GM21825 (cell line): ENCODE measurements at regions not wholly inside any gene's neighbourhood (a gene's known extent, or its start where the extent isn't known, plus 50 kb on each side); places are given as distances from the start of the nearest gene placed in this dataset.

Experiments
- ATAC-seq: cut with Tn5 transposase; IDR thresholded peaks from one replicate; pipeline ENCODE4 v1.9.1; 2021; ENCODE audit warnings: mild to moderate bottlenecking, moderate library complexity; ENCODE audit not compliant: unreplicated experiment

- ATAC-seq = no peak
These were observed 141.9 kb downstream of the MRPL14 start for GRCh38 chr6:43985329-43985728.

GRCh38 chr6:43984442-43985321 is 142.6 kb downstream of the MRPL14 start:
- ATAC-seq = no peak

GRCh38 chr6:43983632-43984031 is 143.6 kb downstream of the MRPL14 start:
- ATAC-seq = no peak

GRCh38 chr6:43983191-43983590 is 144.1 kb downstream of the MRPL14 start:
- no peak for ATAC-seq

GRCh38 chr6:43982084-43982625 is 145.1 kb downstream of the MRPL14 start:
- no peak for ATAC-seq

- ATAC-seq = no peak
These were observed 145.8 kb downstream of the MRPL14 start for GRCh38 chr6:43981363-43981990.

- no peak for ATAC-seq
These were observed 147.1 kb downstream of the MRPL14 start for GRCh38 chr6:43980004-43980795.

- ATAC-seq = no peak
These were observed 147.7 kb downstream of the MRPL14 start for GRCh38 chr6:43979525-43979924.

- ATAC-seq = no peak
These were observed 148.5 kb downstream of the MRPL14 start for GRCh38 chr6:43978473-43979346.

- ATAC-seq = peak; percentile 72
These were observed 149.7 kb downstream of the MRPL14 start for GRCh38 chr6:43977404-43978111.

- no peak for ATAC-seq
These were observed 150.4 kb downstream of the MRPL14 start for GRCh38 chr6:43976706-43977403.

- no peak for ATAC-seq
These were observed 152.5 kb downstream of the MRPL14 start for GRCh38 chr6:43974643-43975230.

- ATAC-seq = no peak
These were observed 153.9 kb downstream of the MRPL14 start for GRCh38 chr6:43973357-43973756.

GRCh38 chr6:43972913-43973300 is 154.3 kb downstream of the MRPL14 start:
- no peak for ATAC-seq

GRCh38 chr6:43972179-43972912 is 154.9 kb downstream of the MRPL14 start:
- ATAC-seq = no peak

- ATAC-seq = no peak
These were observed 155.5 kb downstream of the MRPL14 start for GRCh38 chr6:43971776-43972126.

- no peak for ATAC-seq
These were observed 156.1 kb downstream of the MRPL14 start for GRCh38 chr6:43970913-43971775.
